Rectal smooth muscle tissue (tissue), 1 donor: ENCODE measurements at regions not wholly inside any gene's neighbourhood (a gene's known extent, or its start where the extent isn't known, plus 50 kb on each side); places are given as distances from the start of the nearest gene placed in this dataset.
"Not testable (repeated sequence)": the region's sequence is repeated elsewhere in the genome, so short reads cannot be mapped to it uniquely, and the experiment has no call there.

Experiments
- H3K27ac ChIP-seq: one replicate; pipeline ENCODE4 v1.7.0; 2013; ENCODE audit warnings: low read depth, low read length, inconsistent platforms
- H3K27me3 ChIP-seq: one replicate; pipeline ENCODE4 v1.7.0; 2013; ENCODE audit warnings: low read length; ENCODE audit not compliant: control insufficient read depth, insufficient read depth
- H3K36me3 ChIP-seq: one replicate; pipeline ENCODE4 v1.7.0; 2013; ENCODE audit warnings: low read length; ENCODE audit not compliant: control insufficient read depth, insufficient read depth
- H3K4me1 ChIP-seq: one replicate; pipeline ENCODE4 v1.7.0; 2013; ENCODE audit warnings: low read length; ENCODE audit not compliant: control insufficient read depth, insufficient read depth
- H3K4me3 ChIP-seq: one replicate; pipeline ENCODE4 v1.7.0; 2013; ENCODE audit warnings: low read length
- H3K9ac ChIP-seq: one replicate; pipeline ENCODE4 v1.7.0; 2013; ENCODE audit warnings: low read length

DNA sequence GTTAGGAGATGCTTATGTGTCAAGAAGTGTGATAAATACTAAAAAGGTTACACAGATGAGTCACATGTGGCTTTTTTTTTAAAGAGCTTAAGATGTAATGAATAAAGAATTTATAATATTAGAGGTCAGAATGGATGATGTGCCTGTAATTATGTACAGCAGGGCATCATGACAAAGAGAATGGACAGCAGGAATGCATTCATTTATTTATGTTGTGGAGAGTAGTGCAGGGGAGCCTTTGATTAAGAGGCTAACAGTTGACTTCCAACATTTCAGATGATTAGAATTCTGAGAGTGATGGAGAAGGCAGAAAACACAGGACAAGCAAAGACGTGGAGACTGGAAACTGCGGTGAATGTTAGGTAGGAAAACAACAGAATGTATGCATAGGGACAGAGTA, 691.4 kb upstream of the POM121L12 start:
- Histone ChIP-seq H3K4me3 (no peak overlapping the region), H3K27me3 (no peaks in the 10 kb centered on the region), H3K36me3 (no peaks in the 10 kb centered on the region), H3K4me1 (no peaks in the 10 kb centered on the region), H3K27ac (no peak overlapping the region), H3K9ac (no peak overlapping the region)

DNA sequence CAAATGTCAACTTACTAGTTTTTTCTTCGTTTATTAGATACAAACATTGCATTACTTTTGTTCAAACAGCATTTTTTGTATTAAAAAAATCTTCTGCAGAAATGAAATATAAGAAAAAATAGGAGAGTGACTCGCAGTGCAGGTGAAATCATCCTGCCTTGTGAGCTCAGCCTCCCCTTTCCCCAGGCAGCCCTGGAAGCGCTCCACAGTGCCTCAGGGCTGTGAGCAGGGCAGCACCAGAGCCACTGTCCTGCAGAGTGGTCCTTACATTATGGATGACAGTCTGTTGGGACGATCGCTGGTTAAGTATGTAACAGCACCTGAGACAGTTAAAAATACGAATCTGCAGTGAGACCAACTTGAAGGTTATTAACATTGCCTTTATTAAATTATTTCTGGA, 695.4 kb upstream of the POM121L12 start:
- H3K4me3 ChIP-seq = no peak overlapping the region
- no peaks in the 10 kb centered on the region for H3K27me3 ChIP-seq
- H3K9ac ChIP-seq = no peak overlapping the region
- no peaks in the 10 kb centered on the region for H3K36me3 ChIP-seq
- H3K4me1 ChIP-seq = no peaks in the 10 kb centered on the region
- H3K27ac ChIP-seq = no peak overlapping the region

DNA sequence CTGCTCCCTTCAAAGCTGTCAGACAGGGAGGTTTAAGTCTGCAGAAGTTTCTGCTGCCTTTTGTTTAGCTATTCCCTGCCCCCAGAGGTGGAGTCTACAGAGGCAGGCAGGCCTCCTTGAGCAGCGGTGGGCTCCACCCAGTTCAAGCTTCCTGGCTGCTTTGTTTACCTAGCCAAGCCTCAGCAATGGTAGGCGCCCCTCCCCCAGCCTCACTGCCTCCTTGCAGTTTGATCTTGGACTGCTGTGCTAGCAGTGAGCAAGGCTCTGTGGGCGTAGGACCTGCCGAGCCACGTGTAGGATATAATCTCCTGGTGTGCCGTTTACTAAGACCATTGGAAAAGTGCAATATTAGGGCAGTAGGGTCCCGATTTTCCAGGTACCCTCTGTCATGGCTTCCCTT, 707.1 kb upstream of the POM121L12 start:
- H3K9ac ChIP-seq, H3K4me3 ChIP-seq, H3K27ac ChIP-seq, H3K36me3 ChIP-seq, H3K27me3 ChIP-seq, H3K4me1 ChIP-seq: not testable (repeated sequence)

DNA sequence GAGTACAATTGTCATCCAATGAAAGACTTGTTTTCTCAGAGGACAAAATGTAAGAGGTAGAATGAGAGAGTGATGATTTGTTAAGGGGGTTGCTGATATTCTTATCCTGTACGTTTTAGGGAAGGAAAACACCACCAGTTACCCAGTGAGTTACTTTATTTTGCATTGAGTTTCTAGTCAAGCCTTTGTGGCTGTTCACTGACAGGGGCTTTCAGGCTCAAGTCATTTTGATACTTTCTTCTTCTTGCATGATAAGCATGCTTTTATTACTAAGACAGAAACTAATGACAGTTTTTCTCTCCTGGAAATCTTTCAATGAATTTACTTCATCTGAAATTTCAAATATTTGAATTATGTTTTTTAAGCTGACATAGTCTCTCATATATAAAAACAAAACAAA, 710.2 kb upstream of the POM121L12 start:
- H3K4me3 ChIP-seq = no peak overlapping the region
- H3K9ac ChIP-seq = no peak overlapping the region
- no peak overlapping the region for H3K27ac ChIP-seq
- H3K27me3 ChIP-seq = no peaks in the 10 kb centered on the region
- no peaks in the 10 kb centered on the region for H3K36me3 ChIP-seq
- no peaks in the 10 kb centered on the region for H3K4me1 ChIP-seq

DNA sequence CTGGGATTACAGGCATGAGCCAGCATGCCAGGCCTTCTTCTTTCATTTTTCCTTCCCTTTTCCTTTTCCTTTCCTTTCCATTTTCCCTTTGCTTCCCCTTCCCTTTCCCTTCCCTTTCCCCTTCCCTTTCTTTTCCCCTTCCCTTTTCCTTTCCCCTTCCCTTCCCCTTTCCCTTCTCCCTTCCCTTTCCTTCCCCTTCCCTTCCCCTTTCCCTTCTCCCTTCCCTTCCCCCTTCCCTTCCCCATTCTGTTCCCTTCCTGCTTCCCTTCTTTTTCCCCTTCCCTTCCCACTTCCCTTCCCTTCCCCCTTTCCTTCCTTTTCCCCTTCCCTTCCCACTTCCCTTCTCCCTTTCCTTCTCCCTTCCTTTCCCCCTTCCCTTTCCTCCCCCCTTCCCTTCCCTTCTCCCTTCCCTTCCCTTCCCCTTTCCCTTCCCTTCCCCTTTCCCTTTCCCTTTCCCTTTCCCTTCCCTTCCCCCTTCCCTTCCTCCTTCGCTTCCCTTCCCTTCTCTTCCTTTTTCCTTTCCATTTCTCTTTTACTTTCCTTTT, 712.2 kb upstream of the POM121L12 start:
- Histone ChIP-seq H3K4me1 (no peaks in the 10 kb centered on the region), H3K27ac (no peak overlapping the region), H3K27me3 (no peaks in the 10 kb centered on the region), H3K9ac (no peak overlapping the region), H3K36me3 (no peaks in the 10 kb centered on the region), H3K4me3 (no peak overlapping the region)

DNA sequence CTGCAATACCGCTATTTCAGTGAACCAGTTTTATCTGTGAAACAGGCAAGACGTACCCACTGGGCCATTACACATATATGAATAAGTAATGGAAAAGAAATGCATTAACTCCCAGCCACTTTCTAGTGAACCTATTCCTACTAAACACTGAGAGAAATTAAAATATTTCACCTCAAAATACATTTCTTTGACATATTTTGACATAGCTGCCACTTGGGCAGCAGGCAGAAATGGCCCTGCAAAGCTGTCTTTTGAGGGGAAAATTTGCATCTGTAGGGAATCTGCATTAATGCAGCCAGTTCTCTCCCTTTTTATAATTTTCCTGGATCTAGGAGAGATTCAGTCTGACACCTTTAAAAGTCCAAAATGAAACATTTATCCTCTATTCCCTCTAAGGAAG, 714.8 kb upstream of the POM121L12 start:
- Histone ChIP-seq H3K4me3 (no peak overlapping the region), H3K9ac (no peak overlapping the region)

DNA sequence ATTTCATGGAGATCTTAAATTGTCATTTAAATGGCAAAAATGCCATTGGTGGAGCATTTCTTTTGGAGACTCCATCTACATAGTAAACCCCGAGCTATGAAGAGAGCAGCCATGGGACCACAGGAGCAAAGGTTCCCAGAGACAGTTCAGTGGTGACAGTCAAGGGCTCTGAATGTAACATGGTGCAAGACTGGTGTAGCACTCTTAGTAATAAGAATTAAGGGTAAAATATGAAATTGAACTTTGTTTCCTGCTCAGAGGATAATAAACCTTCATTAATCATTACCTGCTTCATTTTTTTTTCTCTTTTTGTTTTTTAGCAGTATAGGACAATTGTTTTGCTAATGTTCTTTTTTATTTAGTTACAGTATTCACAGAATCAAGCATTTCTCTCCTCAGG, 717.5 kb upstream of the POM121L12 start:
- H3K4me1 ChIP-seq = no peaks in the 10 kb centered on the region
- no peaks in the 10 kb centered on the region for H3K36me3 ChIP-seq
- H3K4me3 ChIP-seq = no peak overlapping the region
- no peak overlapping the region for H3K9ac ChIP-seq
- no peaks in the 10 kb centered on the region for H3K27me3 ChIP-seq
- no peak overlapping the region for H3K27ac ChIP-seq

More for the DNA sequence above, 714.8 kb upstream of the POM121L12 start:
- H3K36me3 ChIP-seq = no peaks in the 10 kb centered on the region
- H3K27ac ChIP-seq = no peak overlapping the region
- no peaks in the 10 kb centered on the region for H3K27me3 ChIP-seq
- H3K4me1 ChIP-seq = no peaks in the 10 kb centered on the region

DNA sequence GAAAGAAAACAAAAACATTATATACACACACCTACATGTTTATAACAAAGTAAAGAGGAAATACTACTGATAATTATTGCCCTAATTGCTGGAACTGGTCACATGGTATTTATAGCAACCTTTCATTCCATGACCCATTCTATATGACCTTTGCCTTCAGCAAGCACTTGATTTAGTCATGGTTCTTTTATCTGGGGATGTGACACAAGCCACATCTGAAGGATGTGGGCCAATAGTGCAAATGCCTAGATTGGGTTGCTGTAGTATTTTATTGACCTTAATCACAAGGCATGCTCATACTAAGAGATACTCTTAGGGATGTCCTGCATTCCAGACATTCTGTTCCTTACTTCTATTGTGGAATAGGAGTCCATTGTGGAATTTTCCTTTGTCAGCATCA, 723.5 kb upstream of the POM121L12 start:
- Histone ChIP-seq H3K36me3 (no peaks in the 10 kb centered on the region), H3K27me3 (no peaks in the 10 kb centered on the region), H3K4me3 (no peak overlapping the region), H3K4me1 (no peaks in the 10 kb centered on the region), H3K27ac (no peak overlapping the region), H3K9ac (no peak overlapping the region)

DNA sequence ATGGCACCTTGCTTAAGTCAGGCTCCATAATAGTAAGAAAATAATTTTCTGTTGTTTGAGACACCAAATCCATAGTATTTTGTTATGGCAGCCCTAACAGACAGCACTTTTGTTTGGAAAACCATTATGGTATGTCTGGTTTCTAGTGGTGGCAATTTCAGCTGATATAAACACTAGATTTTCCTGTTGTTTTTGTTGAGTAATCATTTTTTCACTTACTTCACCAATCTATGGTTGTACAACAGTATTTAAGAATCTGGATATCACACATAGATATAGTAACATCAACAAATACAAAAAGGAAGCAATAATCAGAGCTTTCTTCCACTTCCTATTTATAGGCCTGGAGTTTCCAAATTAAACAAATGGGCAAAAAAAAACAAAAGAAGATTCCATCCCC, 725.8 kb upstream of the POM121L12 start:
- Histone ChIP-seq H3K4me3 (no peak overlapping the region), H3K4me1 (no peaks in the 10 kb centered on the region), H3K27me3 (no peaks in the 10 kb centered on the region), H3K27ac (no peak overlapping the region), H3K36me3 (no peaks in the 10 kb centered on the region), H3K9ac (no peak overlapping the region)

DNA sequence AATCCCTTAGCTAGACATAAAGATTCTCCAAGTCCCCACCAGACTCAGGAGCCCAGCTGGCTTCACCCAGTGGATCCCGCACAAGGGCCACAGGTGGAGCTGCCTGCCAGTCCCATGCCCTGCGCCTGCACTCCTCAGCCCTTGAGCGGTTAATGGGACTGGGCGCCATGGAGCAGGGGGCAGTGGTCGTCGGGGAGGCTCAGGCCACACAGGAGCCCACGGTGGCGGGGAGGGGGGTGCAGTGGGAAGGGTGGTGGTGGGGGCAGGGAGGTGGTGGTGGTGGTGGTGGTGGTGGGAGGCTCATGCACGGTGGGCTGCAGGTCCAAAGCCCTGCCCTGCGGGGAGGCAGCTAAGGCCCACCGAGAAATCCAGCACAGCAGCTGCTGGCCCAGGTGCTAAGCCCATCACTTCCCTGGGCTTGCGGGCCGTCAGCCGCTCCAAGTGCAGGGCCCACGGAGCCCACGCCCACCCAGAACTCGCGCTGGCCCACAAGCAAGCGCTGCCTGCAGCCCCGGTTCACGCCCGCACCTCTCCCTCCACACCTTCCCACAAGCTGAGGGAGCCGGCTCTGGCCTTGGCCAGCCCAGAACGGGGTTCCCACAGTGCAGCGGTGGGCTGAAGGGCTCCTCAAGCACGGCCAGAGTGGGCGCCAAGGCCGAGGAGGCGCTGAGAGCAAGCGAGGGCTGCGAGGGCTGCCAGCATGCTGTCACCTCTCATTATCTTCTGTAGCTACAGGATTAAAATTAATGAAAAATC, 732.5 kb upstream of the POM121L12 start:
- Histone ChIP-seq H3K4me3 (no peak overlapping the region), H3K27me3 (no peaks in the 10 kb centered on the region), H3K9ac (no peak overlapping the region), H3K4me1 (no peaks in the 10 kb centered on the region), H3K27ac (no peak overlapping the region), H3K36me3 (no peaks in the 10 kb centered on the region)

DNA sequence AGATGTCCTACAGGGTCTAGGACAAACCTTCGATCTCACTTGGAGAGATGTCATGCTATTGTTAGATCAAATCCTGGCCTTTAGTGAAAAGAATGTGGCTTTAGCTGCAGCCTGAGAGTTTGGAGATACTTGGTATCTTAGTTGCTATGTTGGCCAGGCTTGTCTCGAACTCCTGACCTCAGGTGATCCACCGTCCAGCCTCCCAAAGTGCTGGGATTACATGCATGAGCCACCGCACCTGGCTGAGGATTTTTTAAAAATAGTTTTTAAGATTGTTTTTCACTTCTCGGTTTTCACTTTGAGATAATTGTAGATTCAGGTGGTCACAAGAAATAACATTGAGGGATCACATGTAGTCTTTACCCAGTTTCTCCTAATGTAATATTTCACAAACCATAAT, 738.3 kb upstream of the POM121L12 start:
- Histone ChIP-seq H3K4me1 (no peaks in the 10 kb centered on the region), H3K36me3 (no peaks in the 10 kb centered on the region), H3K27me3 (no peaks in the 10 kb centered on the region), H3K27ac (no peak overlapping the region), H3K9ac (no peak overlapping the region), H3K4me3 (no peak overlapping the region)

DNA sequence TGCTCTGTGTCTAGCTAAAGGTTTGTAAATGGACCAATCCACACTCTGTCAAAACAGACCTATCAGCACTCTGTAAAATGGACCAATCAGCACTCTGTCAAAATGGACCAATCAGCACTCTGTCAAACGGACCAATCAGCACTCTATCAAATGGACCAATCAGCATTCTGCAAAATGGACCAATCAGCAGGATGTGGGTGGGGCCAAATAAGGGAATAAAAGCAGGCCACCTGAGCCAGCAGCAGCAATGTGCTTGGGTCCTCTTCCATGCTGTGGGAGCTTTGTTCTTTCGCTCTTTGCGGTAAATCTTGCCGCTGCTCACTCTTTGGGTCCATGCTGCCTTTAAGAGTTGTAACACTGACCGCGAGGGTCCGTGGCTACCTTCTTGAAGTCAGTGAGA, 740.5 kb upstream of the POM121L12 start:
- Histone ChIP-seq H3K27me3 (no peaks in the 10 kb centered on the region), H3K36me3 (no peaks in the 10 kb centered on the region), H3K27ac (no peak overlapping the region), H3K4me3 (no peak overlapping the region), H3K9ac (no peak overlapping the region), H3K4me1 (no peaks in the 10 kb centered on the region)

DNA sequence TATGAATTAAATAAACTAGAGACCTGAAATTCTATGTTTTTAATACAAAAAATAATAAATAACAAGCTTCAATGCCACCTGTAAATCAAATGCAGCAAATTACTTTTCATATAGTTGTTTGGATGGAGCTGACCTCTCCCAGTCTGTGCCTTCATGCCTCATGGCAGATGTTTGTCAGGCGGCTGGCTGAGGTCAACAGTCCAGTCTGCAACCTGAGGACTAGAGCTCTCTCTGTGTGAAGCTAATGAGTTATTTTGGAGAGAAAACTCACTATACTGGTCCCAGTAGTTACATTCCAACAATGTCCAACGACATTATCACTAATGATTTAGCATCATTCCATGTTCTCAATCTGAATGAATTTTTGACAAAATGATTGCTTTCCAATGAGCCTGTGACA, 746.2 kb upstream of the POM121L12 start:
- H3K4me3 ChIP-seq = no peak overlapping the region
- H3K27ac ChIP-seq = no peak overlapping the region
- H3K4me1 ChIP-seq = no peaks in the 10 kb centered on the region
- no peak overlapping the region for H3K9ac ChIP-seq
- H3K27me3 ChIP-seq = no peaks in the 10 kb centered on the region
- H3K36me3 ChIP-seq = no peaks in the 10 kb centered on the region
